ENCODE measurements at regions not wholly inside any gene's neighbourhood (a gene's known extent, or its start where the extent isn't known, plus 50 kb on each side); places are given as distances from the start of the nearest gene placed in this dataset.

- intact Hi-C loops (cut with micrococcal nuclease; ENCODE audit: unreplicated experiment), result no loop called here
- H3K4me3 ChIP-seq (ENCODE audit: low read depth, low read length, poor library complexity, severe bottlenecking), result no peak overlapping the region
- no peak overlapping the region for H3K27ac ChIP-seq (ENCODE audit: low read depth, low read length, poor library complexity, severe bottlenecking)
- H3K79me2 ChIP-seq (ENCODE audit: insufficient read depth, low read depth, low read length), result no peaks in the 10 kb centered on the region
- H3K4me1 ChIP-seq (ENCODE audit: insufficient read depth, low read length, poor library complexity, severe bottlenecking), result no peaks in the 10 kb centered on the region
- no peak for DNase-seq (ENCODE audit: low spot score)
- no peak overlapping the region for H2AFZ ChIP-seq (ENCODE audit: low read length)
- no peaks in the 10 kb centered on the region for H3K36me3 ChIP-seq (ENCODE audit: insufficient read depth, low read length)
- CTCF ChIA-PET (ENCODE audit: unreplicated experiment), result no interaction called here
- H3K4me2 ChIP-seq (ENCODE audit: low read length), result no peak overlapping the region
- POLR2A ChIA-PET, result no interaction called here
- H4K20me1 ChIP-seq (ENCODE audit: insufficient read depth, low read length), result no peaks in the 10 kb centered on the region
- TF ChIP-seq EZH2phosphoT487 (IDR thresholded peaks at IDR 0.05; ENCODE audit: borderline replicate concordance, low read depth, low read length) (no peak), CTCF (conservative IDR thresholded peaks at IDR 0.05; ENCODE audit: low read length) (no peak)
- no peaks in the 10 kb centered on the region for H3K9me2 ChIP-seq (ENCODE audit: insufficient read depth, low read length)
- no TSS peak for BruUV-seq (replicated peaks)
- H3K9me3 ChIP-seq (ENCODE audit: low read length), result no peaks in the 10 kb centered on the region
Observed at GRCh38 chr1:195336812-195337211, 1271.4 kb downstream of the KCNT2 start.

DNA sequence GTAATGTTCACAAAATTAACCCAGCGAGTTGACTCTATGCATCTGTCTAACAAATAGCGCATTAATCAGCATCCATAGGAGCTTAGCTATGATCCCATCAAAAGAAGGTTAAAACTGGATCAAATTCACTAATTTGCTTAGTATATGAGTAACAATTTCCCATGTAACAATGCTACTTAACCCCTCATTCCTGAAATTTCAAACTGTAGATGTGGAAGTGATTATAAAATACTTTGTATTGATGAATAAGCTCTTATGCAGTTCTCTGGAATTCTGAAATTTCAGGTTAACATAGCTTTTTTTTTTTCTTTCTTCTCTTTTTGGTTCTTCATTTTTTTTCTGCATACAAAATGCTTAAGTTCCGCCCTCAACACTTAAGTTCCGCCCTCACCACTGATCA is 1272.7 kb downstream of the KCNT2 start:
- Histone ChIP-seq H3K4me2 (ENCODE audit: low read length) (no peak overlapping the region), H3K9me2 (ENCODE audit: insufficient read depth, low read length) (no peaks in the 10 kb centered on the region), H3K27ac (ENCODE audit: low read depth, low read length, poor library complexity, severe bottlenecking) (no peak overlapping the region), H2AFZ (ENCODE audit: low read length) (no peak overlapping the region), H3K79me2 (ENCODE audit: insufficient read depth, low read depth, low read length) (no peaks in the 10 kb centered on the region), H3K4me3 (ENCODE audit: low read depth, low read length, poor library complexity, severe bottlenecking) (no peak overlapping the region), H4K20me1 (ENCODE audit: insufficient read depth, low read length) (no peaks in the 10 kb centered on the region), H3K4me1 (ENCODE audit: insufficient read depth, low read length, poor library complexity, severe bottlenecking) (no peaks in the 10 kb centered on the region), H3K9me3 (ENCODE audit: low read length) (no peaks in the 10 kb centered on the region), H3K36me3 (ENCODE audit: insufficient read depth, low read length) (no peaks in the 10 kb centered on the region)
- intact Hi-C loops (cut with micrococcal nuclease; ENCODE audit: unreplicated experiment), result no loop called here
- POLR2A ChIA-PET, result interaction anchor here (0.6 kb wide), 1 partner anchor 131 kb away, joined by 3 read pairs; no protein-coding TSS in a partner anchor
- no peak for DNase-seq (ENCODE audit: low spot score)
- TF ChIP-seq EZH2phosphoT487 (IDR thresholded peaks at IDR 0.05; ENCODE audit: borderline replicate concordance, low read depth, low read length) (no peak), CTCF (conservative IDR thresholded peaks at IDR 0.05; ENCODE audit: low read length) (no peak)
- CTCF ChIA-PET (ENCODE audit: unreplicated experiment), result no interaction called here
- no TSS peak for BruUV-seq (replicated peaks)

DNA sequence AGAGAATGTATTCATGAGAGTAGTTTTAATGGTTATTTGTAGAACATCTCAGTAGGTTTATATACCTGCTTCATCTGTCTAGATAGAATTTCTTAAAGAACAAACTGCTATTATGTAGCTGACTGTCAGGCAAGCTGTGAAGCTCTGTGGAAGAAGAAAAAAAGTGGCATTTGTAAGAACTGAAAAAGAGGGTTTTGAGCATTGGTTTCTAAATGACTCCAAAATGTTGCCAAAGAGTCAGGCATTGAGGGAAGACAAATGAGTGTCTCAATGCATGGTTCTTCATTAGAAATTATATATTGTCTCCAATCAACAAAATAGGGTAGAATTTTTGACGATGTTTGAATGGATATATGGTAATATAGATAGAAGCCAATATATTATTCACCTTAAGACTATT is 1276.1 kb downstream of the KCNT2 start:
- H3K4me2 ChIP-seq (ENCODE audit: low read length), result no peak overlapping the region
- H3K9me3 ChIP-seq (ENCODE audit: low read length), result no peaks in the 10 kb centered on the region
- H3K9me2 ChIP-seq (ENCODE audit: insufficient read depth, low read length), result no peaks in the 10 kb centered on the region
- H2AFZ ChIP-seq (ENCODE audit: low read length), result no peak overlapping the region
- no peak overlapping the region for H3K27ac ChIP-seq (ENCODE audit: low read depth, low read length, poor library complexity, severe bottlenecking)
- DNase-seq (ENCODE audit: low spot score), result no peak
- ChIA-PET POLR2A (interaction anchor here (0.7 kb wide), 1 partner anchor 156 kb away, joined by 3 read pairs; no protein-coding TSS in a partner anchor), CTCF (ENCODE audit: unreplicated experiment) (no interaction called here)
- H4K20me1 ChIP-seq (ENCODE audit: insufficient read depth, low read length), result no peaks in the 10 kb centered on the region
- no peaks in the 10 kb centered on the region for H3K36me3 ChIP-seq (ENCODE audit: insufficient read depth, low read length)
- intact Hi-C loops (cut with micrococcal nuclease; ENCODE audit: unreplicated experiment), result no loop called here
- no TSS peak for BruUV-seq (replicated peaks)
- no peaks in the 10 kb centered on the region for H3K4me1 ChIP-seq (ENCODE audit: insufficient read depth, low read length, poor library complexity, severe bottlenecking)
- no peak for TF ChIP-seq CTCF (conservative IDR thresholded peaks at IDR 0.05; ENCODE audit: low read length)
- TF ChIP-seq EZH2phosphoT487 (IDR thresholded peaks at IDR 0.05; ENCODE audit: borderline replicate concordance, low read depth, low read length), result no peak
- H3K79me2 ChIP-seq (ENCODE audit: insufficient read depth, low read depth, low read length), result no peaks in the 10 kb centered on the region
- no peak overlapping the region for H3K4me3 ChIP-seq (ENCODE audit: low read depth, low read length, poor library complexity, severe bottlenecking)
